ENCODE measurements at regions not wholly inside any gene's neighbourhood (a gene's known extent, or its start where the extent isn't known, plus 50 kb on each side); places are given as distances from the start of the nearest gene placed in this dataset.

GRCh38 chr6:56401477-56402070 lies 154.2 kb upstream of the COL21A1 start:
- no peak for TF ChIP-seq CTCF (IDR thresholded peaks at IDR 0.05)
- FAIRE-seq (no peak), ATAC-seq (no peak), DNase-seq (no peak)
- 97 to 98% methylated on average over 1 of the region's 1 CpG for WGBS, 2 donors
- H3K4me1 ChIP-seq: peaks cover 0 to 11% (median 4%) of the 10 kb centered on the region in 3 donors
- H3K4me3 ChIP-seq: no peak overlapping the region
- intact Hi-C loops (cut with DNase I): no loop called here
- H3K36me3 ChIP-seq: no peaks in the 10 kb centered on the region
- H3K27ac ChIP-seq: no peak overlapping the region
- no peaks in the 10 kb centered on the region for H3K27me3 ChIP-seq
- peaks cover 0 to 3% (median 0%) of the 10 kb centered on the region in 4 donors for H3K9me3 ChIP-seq

GRCh38 chr6:56400273-56400672 lies 152.9 kb upstream of the COL21A1 start:
- Histone ChIP-seq H3K27me3 (no peaks in the 10 kb centered on the region), H3K27ac (peak overlapping the region in 1 of 4 donors; percentile 69), H3K4me3 (peak overlapping the region in 1 of 4 donors; percentile 10), H3K4me1 (peaks cover 0 to 11% (median 4%) of the 10 kb centered on the region in 3 donors), H3K9me3 (peaks cover 0 to 3% (median 0%) of the 10 kb centered on the region in 4 donors), H3K36me3 (no peaks in the 10 kb centered on the region)
- peak; percentile 28 to 57 (median 42) for ATAC-seq
- no peak for DNase-seq
- WGBS, 2 donors: 45 to 53% methylated on average over 4 of the region's 4 CpGs
- intact Hi-C loops (cut with DNase I): no loop called here
- TF ChIP-seq CTCF (IDR thresholded peaks at IDR 0.05): no peak
- FAIRE-seq: no peak

- FAIRE-seq: no peak
Observed at GRCh38 chr6:56399672-56400263, 152.4 kb upstream of the COL21A1 start.

DNA sequence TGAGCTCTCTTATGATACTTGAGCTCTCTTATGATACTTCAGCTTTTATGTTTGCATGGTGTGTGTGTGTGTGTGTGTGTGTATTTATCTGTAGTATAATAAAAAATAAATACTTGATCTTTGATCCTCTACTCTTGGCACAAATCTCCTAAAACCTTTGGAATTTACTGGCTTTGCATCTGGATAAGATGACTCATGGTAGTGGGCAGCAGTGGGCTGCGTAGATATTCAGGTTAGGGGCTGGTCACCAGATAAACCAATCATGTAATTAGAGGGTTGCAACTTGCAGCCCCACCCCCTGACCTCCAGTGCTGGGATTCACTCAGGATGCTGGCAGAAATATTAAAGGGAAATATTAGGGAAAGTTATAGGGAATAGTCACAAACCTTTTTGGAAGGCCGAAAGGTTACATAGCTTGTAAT lies 151.9 kb upstream of the COL21A1 start:
- Histone ChIP-seq H3K27ac (peak overlapping the region in 3 of 4 donors; percentile 42 to 71 (median 69)), H3K4me1 (peaks cover 0 to 11% (median 4%) of the 10 kb centered on the region in 3 donors), H3K36me3 (no peaks in the 10 kb centered on the region), H3K9me3 (peaks cover 0 to 3% (median 0%) of the 10 kb centered on the region in 4 donors), H3K4me3 (no peak overlapping the region), H3K27me3 (no peaks in the 10 kb centered on the region)
- ATAC-seq (peak; percentile 70 to 81 (median 74)), FAIRE-seq (no peak), DNase-seq (peak in 2 of 6 donors; percentile 30 to 41)
- no peak for TF ChIP-seq CTCF (IDR thresholded peaks at IDR 0.05)
- intact Hi-C loops (cut with DNase I): no loop called here
- WGBS, 2 donors: 13% methylated on average over 2 of the region's 2 CpGs

More at GRCh38 chr6:56399672-56400263, 152.4 kb upstream of the COL21A1 start:
- Histone ChIP-seq H3K27me3 (no peaks in the 10 kb centered on the region), H3K27ac (peak overlapping the region in 3 of 4 donors; percentile 42 to 71 (median 69)), H3K4me1 (peaks cover 0 to 11% (median 4%) of the 10 kb centered on the region in 3 donors), H3K36me3 (no peaks in the 10 kb centered on the region), H3K4me3 (peak overlapping the region in 1 of 4 donors; percentile 10), H3K9me3 (peaks cover 0 to 3% (median 0%) of the 10 kb centered on the region in 4 donors)
- no peak for TF ChIP-seq CTCF (IDR thresholded peaks at IDR 0.05)
- ATAC-seq (peak; percentile 89 to 90 (median 90)), DNase-seq (peak in 4 of 6 donors; percentile 31 to 52 (median 48))
- WGBS, 2 donors: 17 to 20% methylated on average over 10 of the region's 10 CpGs
- intact Hi-C loops (cut with DNase I): no loop called here

GRCh38 chr6:56396435-56396834 lies 149.1 kb upstream of the COL21A1 start:
- H3K4me1 ChIP-seq: peaks cover 0 to 11% (median 4%) of the 10 kb centered on the region in 3 donors
- WGBS, 2 donors: 93 to 96% methylated on average over 2 of the region's 2 CpGs

More at GRCh38 chr6:56396435-56396834, 149.1 kb upstream of the COL21A1 start:
- no peak for TF ChIP-seq CTCF (IDR thresholded peaks at IDR 0.05)
- Histone ChIP-seq H3K9me3 (no peaks in the 10 kb centered on the region), H3K27ac (no peak overlapping the region), H3K36me3 (no peaks in the 10 kb centered on the region), H3K27me3 (no peaks in the 10 kb centered on the region), H3K4me3 (no peak overlapping the region)
- no peak for ATAC-seq
- no peak for DNase-seq
- intact Hi-C loops (cut with DNase I): no loop called here
- FAIRE-seq: no peak
